SK-N-SH (cell line): ENCODE measurements at regions not wholly inside any gene's neighbourhood (a gene's known extent, or its start where the extent isn't known, plus 50 kb on each side); places are given as distances from the start of the nearest gene placed in this dataset.

Experiments used
- CTCF ChIA-PET: fragments of 300-600, 350-600 bp; formaldehyde crosslinking; extraction: SDS; loops from one replicate; lab custom pipeline; 2021; lab: Yijun Ruan, JAX
- POLR2A ChIA-PET: fragments of 350-600 bp; sonication (Branson Sonifier 250); formaldehyde crosslinking; extraction: SDS; loops from one replicate; lab custom pipeline; 2020; ENCODE audit warnings: antibody characterized with exemption, inconsistent platforms; lab: Yijun Ruan, JAX
- DNase-seq: peaks from one replicate; pipeline ENCODE4 v3.0.0; 2012
- H2AFZ ChIP-seq: fragments of 200-600 bp; sonication (generic); 2 replicates; pipeline ENCODE4 v1.8.1; 2016; ENCODE audit warnings: antibody characterized with exemption, mild to moderate bottlenecking, low read depth
- H3F3A ChIP-seq: fragments of 200-600 bp; sonication (generic); replicated peaks from 2 replicates; pipeline ENCODE3; 2016; ENCODE audit warnings: antibody characterized with exemption, mild to moderate bottlenecking; ENCODE audit not compliant: insufficient read depth
- H3K27ac ChIP-seq, 2 experiments: fragments of 200-500 bp in 1 of 2; fragments of 200-600 bp in 1 of 2; sonication (Bioruptor generic) in 1 of 2; sonication (generic), shearing (Covaris generic) in 1 of 2; 2 replicates each; pipeline versions ENCODE4 v1.5.1 to v1.6.1; 2014 to 2016; ENCODE audit warnings: low read depth in 2 of 2, inconsistent platforms in 1 of 2, low read length in 1 of 2, mild to moderate bottlenecking in 1 of 2, mixed read lengths in 1 of 2
- H3K27me3 ChIP-seq: fragments of 200-600 bp; sonication (generic), shearing (Covaris generic); 2 replicates; pipeline ENCODE4 v1.6.1; 2016; ENCODE audit warnings: mixed run types; ENCODE audit not compliant: insufficient read depth
- H3K36me3 ChIP-seq, 2 experiments: fragments of 200-500 bp in 1 of 2; fragments of 200-600 bp in 1 of 2; sonication (Bioruptor generic) in 1 of 2; sonication (generic) in 1 of 2; replicated peaks in 1 of 2; 2 replicates each; pipeline versions ENCODE3 to v1.5.1; 2014 to 2016; ENCODE audit warnings: low read length in 1 of 2, mild to moderate bottlenecking in 1 of 2; ENCODE audit not compliant: insufficient read depth in 2 of 2, control insufficient read depth in 1 of 2
- H3K4me1 ChIP-seq, 2 experiments: fragments of 200-500 bp in 1 of 2; fragments of 200-600 bp in 1 of 2; sonication (Bioruptor generic) in 1 of 2; sonication (generic), shearing (Covaris generic) in 1 of 2; 2 replicates each; pipeline versions ENCODE4 v1.5.1 to v1.6.1; 2014 to 2016; ENCODE audit warnings: low read depth in 1 of 2, low read length in 1 of 2, mixed run types in 1 of 2; ENCODE audit not compliant: insufficient read depth in 2 of 2, control insufficient read depth in 1 of 2
- H3K4me2 ChIP-seq: fragments of 200-600 bp; sonication (generic), shearing (Covaris generic); 2 replicates; pipeline ENCODE4 v1.6.1; 2017; ENCODE audit warnings: mixed run types
- H3K4me3 ChIP-seq, 2 experiments: fragments of 200-500 bp in 1 of 2; fragments of 200-600 bp in 1 of 2; sonication (Bioruptor generic) in 1 of 2; sonication (generic), shearing (Covaris generic) in 1 of 2; 2 replicates each; pipeline versions ENCODE4 v1.5.1 to v1.8.1; 2014 to 2016; ENCODE audit warnings: low read depth in 2 of 2, inconsistent platforms in 1 of 2, low read length in 1 of 2, mild to moderate bottlenecking in 1 of 2, mixed read lengths in 1 of 2, moderate library complexity in 1 of 2
- H3K79me2 ChIP-seq: fragments of 200-600 bp; sonication (generic); 2 replicates; pipeline ENCODE4 v1.8.1; 2017; ENCODE audit warnings: mild to moderate bottlenecking; ENCODE audit not compliant: insufficient read depth
- H3K9ac ChIP-seq: fragments of 200-600 bp; sonication (generic); 2 replicates; pipeline ENCODE4 v1.6.1; 2017; ENCODE audit warnings: mixed run types
- H3K9me2 ChIP-seq: fragments of 200-600 bp; sonication (generic); 2 replicates; pipeline ENCODE4 v1.6.1; 2017; ENCODE audit warnings: mixed run types
- H3K9me3 ChIP-seq: fragments of 200-600 bp; sonication (generic); 2 replicates; pipeline ENCODE4 v1.6.1; 2017; ENCODE audit warnings: mixed run types, mild to moderate bottlenecking, moderate library complexity
- H4K20me1 ChIP-seq: fragments of 200-600 bp; sonication (generic); 2 replicates; pipeline ENCODE4 v1.6.1; 2017; ENCODE audit warnings: mild to moderate bottlenecking, mixed run types; ENCODE audit not compliant: insufficient read depth
- ELF1 ChIP-seq: IDR thresholded peaks from 2 replicates; pipeline ENCODE4 v1.4.0; 2012
- EZH2phosphoT487 ChIP-seq: fragments of 200-600 bp; sonication (generic); IDR thresholded peaks from 2 replicates; pipeline ENCODE4 v1.6.1; 2017; ENCODE audit warnings: low read depth, mixed run types, mild to moderate bottlenecking, antibody characterized with exemption, moderate library complexity, borderline replicate concordance
- FOSL2 ChIP-seq: IDR thresholded peaks from 2 replicates; pipeline ENCODE4 v1.4.0; 2012; ENCODE audit warnings: low read depth, mild to moderate bottlenecking, moderate library complexity, borderline replicate concordance
- FOXJ3 ChIP-seq: sonication (generic); formaldehyde crosslinking; IDR thresholded peaks from 2 replicates; pipeline ENCODE4 v1.5.1; 2020; ENCODE audit warnings: mild to moderate bottlenecking, missing genetic modification reagents
- FOXM1 ChIP-seq: IDR thresholded peaks from 2 replicates; pipeline ENCODE4 v1.4.0; 2012; ENCODE audit warnings: low read depth, mild to moderate bottlenecking
- GABPA ChIP-seq: IDR thresholded peaks from 2 replicates; pipeline ENCODE4 v1.4.0; 2012; ENCODE audit warnings: low read depth, mild to moderate bottlenecking
- MAX ChIP-seq: IDR thresholded peaks from 2 replicates; pipeline ENCODE4 v1.4.0; 2012; ENCODE audit warnings: low read depth
- MEF2A ChIP-seq: IDR thresholded peaks from 2 replicates; pipeline ENCODE4 v1.4.0; 2012; ENCODE audit warnings: low read depth, borderline replicate concordance
- NFIC ChIP-seq: IDR thresholded peaks from 2 replicates; pipeline ENCODE4 v1.4.0; 2012; ENCODE audit warnings: borderline replicate concordance
- NRF1 ChIP-seq: IDR thresholded peaks from 2 replicates; pipeline ENCODE4 v1.6.1; 2012; ENCODE audit warnings: low read depth, mild to moderate bottlenecking, low read length
- POLR2AphosphoS5 ChIP-seq: IDR thresholded peaks from 2 replicates; pipeline ENCODE4 v1.6.1; 2012; ENCODE audit warnings: low read depth, low read length
- TAF1 ChIP-seq: IDR thresholded peaks from 2 replicates; pipeline ENCODE4 v1.6.1; 2012; ENCODE audit warnings: low read depth, mild to moderate bottlenecking, low read length, moderate library complexity, borderline replicate concordance
- USF1 ChIP-seq: IDR thresholded peaks from 2 replicates; pipeline ENCODE4 v1.4.0; 2012; ENCODE audit warnings: low read depth, borderline replicate concordance
- ZBTB33 ChIP-seq: IDR thresholded peaks from 2 replicates; pipeline ENCODE4 v1.4.0; 2012; ENCODE audit warnings: low read depth, borderline replicate concordance
- WGBS: methylation state at CpG from one replicate; pipeline ENCODE4 v1.1.6; 2017; ENCODE audit warnings: low lambda C conversion rate; 5-methylcytosine and 5-hydroxymethylcytosine counted together
- TF ChIP-seq, protein P1 (sequence below): IDR thresholded peaks from 2 replicates; pipeline ENCODE4; 2012
- TF ChIP-seq, protein P2 (sequence below): IDR thresholded peaks from 2 replicates; pipeline ENCODE4 v1.6.1; 2012; ENCODE audit warnings: mild to moderate bottlenecking, low read depth, low read length, moderate library complexity
- TF ChIP-seq, protein P3 (sequence below): fragments of 150-350 bp; IDR thresholded peaks from 2 replicates; pipeline ENCODE4 v1.6.1; 2017; ENCODE audit warnings: antibody characterized with exemption, low read length, low read depth, borderline replicate concordance

DNA sequence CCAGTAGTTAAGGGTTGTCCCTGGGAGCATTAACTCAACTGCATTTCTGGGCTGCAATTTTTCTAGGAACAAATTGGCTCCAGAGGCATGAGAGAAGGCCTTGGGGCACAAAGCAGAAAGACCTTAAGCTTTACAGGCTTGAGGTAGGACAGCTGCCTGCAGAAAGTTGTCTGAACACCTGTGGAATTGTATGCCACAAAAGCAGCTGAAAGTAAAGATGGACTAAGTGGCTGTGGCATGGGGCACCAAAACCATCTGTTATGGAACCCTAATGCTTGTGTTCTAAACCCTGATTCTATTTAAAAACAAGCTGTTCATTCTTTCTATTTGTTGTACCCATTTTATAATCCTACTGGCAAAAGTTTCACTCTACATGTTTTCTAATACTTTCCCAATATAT is 515.2 kb downstream of the GLUD2 start (continued):
- TF ChIP-seq EZH2phosphoT487 (no peak), GABPA (no peak), MEF2A (no peak), FOXJ3 (CRISPR knock-in tag) (no peak)

DNA sequence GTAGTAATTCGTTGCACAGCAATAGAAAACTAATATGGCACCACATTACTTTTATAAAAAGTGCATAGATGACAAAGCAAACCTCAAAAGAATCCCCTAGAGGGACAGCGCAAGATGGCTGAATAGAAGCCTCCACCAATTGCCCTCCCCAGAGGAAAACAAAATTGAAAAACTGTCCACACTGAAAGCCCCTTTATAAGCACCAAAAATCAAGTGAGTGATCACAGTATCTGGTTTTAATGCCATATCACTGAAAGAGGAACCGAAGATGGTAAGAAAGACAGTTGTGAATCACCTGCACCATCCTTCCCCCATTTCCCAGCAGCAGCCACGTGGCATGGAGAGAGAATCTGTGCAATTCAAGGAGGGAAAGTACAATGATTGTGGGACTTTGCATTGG is 522.2 kb downstream of the GLUD2 start:
- H3K9ac ChIP-seq = no peak overlapping the region
- no peak overlapping the region for H3K4me3 ChIP-seq
- no peaks in the 10 kb centered on the region for H3F3A ChIP-seq
- no peaks in the 10 kb centered on the region for H3K27me3 ChIP-seq
- no peak for DNase-seq
- WGBS = 4% methylated on average over 4 of the region's 4 CpGs
- H3K4me2 ChIP-seq = no peak overlapping the region
- no peak overlapping the region for H2AFZ ChIP-seq
- H4K20me1 ChIP-seq = no peaks in the 10 kb centered on the region
- no peaks in the 10 kb centered on the region for H3K9me2 ChIP-seq
- no peak overlapping the region for H3K27ac ChIP-seq
- H3K36me3 ChIP-seq = no peaks in the 10 kb centered on the region
- ChIA-PET CTCF (no interaction called here), POLR2A (no interaction called here)
- H3K4me1 ChIP-seq = no peaks in the 10 kb centered on the region
- H3K9me3 ChIP-seq = no peaks in the 10 kb centered on the region; the same call in 1 of the 2 replicates
- H3K79me2 ChIP-seq = no peaks in the 10 kb centered on the region
- TF ChIP-seq, protein P1, sequence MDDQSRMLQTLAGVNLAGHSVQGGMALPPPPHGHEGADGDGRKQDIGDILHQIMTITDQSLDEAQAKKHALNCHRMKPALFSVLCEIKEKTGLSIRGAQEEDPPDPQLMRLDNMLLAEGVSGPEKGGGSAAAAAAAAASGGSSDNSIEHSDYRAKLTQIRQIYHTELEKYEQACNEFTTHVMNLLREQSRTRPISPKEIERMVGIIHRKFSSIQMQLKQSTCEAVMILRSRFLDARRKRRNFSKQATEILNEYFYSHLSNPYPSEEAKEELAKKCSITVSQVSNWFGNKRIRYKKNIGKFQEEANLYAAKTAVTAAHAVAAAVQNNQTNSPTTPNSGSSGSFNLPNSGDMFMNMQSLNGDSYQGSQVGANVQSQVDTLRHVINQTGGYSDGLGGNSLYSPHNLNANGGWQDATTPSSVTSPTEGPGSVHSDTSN = no peak
- no peak for TF ChIP-seq POLR2AphosphoS5
- no peak for TF ChIP-seq NRF1
- no peak for TF ChIP-seq TAF1
- no peak for TF ChIP-seq ZBTB33
- no peak for TF ChIP-seq GABPA
- no peak for TF ChIP-seq ELF1
- TF ChIP-seq MAX = no peak

DNA sequence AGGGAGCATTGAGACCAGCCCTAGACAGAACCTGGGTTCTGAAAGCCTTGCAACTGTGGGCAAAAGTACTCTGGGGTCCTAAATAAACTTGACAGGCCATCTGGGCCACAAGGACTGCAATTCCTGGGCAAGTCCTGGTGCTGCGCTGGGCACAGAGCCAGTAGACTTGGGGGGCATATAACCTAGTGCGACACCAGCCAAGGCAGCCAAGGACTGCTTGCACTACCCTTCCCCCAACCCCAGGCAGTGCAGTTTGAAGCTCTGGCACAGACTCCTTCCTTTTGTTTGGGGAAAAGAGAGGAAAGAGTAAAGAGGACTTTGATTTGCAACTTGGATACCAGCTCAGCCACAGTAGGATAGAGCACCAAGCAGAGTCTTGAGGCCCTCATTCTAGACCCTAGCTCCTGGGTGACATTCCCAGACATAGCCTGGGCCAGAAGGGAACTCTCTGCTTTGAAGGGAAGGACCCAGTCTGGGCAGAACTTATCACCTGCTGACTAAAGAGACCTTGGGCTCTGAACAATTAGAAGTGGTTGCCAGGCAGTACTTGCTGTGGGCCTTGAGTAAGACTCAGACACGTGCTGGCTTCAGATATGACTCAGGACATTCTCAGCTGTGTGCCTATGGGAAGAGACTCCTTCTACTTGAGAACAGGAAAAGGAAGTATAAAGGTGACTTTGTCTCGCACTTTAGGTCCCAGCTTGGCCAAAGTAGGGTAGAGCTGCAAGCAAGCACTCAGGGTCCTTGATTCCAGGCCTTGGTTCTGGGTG is 522.8 kb downstream of the GLUD2 start:
- CTCF ChIA-PET = no interaction called here
- Histone ChIP-seq H3K9ac (no peak overlapping the region), H3K27me3 (no peaks in the 10 kb centered on the region), H3K4me2 (no peak overlapping the region), H3K36me3 (no peaks in the 10 kb centered on the region), H3K9me2 (no peaks in the 10 kb centered on the region), H2AFZ (no peak overlapping the region), H3K9me3 (no peaks in the 10 kb centered on the region; the same call in 1 of the 2 replicates), H3K27ac (no peak overlapping the region), H3F3A (no peaks in the 10 kb centered on the region), H3K4me3 (no peak overlapping the region), H3K79me2 (no peaks in the 10 kb centered on the region), H4K20me1 (no peaks in the 10 kb centered on the region), H3K4me1 (no peaks in the 10 kb centered on the region)
- no peak for DNase-seq
- WGBS = 7% methylated on average over 4 of the region's 4 CpGs
- POLR2A ChIA-PET = no interaction called here
- TF ChIP-seq USF1 (no peak), NFIC (no peak), TAF1 (no peak), FOXM1 (no peak), FOSL2 (no peak)
- TF ChIP-seq, protein P2, sequence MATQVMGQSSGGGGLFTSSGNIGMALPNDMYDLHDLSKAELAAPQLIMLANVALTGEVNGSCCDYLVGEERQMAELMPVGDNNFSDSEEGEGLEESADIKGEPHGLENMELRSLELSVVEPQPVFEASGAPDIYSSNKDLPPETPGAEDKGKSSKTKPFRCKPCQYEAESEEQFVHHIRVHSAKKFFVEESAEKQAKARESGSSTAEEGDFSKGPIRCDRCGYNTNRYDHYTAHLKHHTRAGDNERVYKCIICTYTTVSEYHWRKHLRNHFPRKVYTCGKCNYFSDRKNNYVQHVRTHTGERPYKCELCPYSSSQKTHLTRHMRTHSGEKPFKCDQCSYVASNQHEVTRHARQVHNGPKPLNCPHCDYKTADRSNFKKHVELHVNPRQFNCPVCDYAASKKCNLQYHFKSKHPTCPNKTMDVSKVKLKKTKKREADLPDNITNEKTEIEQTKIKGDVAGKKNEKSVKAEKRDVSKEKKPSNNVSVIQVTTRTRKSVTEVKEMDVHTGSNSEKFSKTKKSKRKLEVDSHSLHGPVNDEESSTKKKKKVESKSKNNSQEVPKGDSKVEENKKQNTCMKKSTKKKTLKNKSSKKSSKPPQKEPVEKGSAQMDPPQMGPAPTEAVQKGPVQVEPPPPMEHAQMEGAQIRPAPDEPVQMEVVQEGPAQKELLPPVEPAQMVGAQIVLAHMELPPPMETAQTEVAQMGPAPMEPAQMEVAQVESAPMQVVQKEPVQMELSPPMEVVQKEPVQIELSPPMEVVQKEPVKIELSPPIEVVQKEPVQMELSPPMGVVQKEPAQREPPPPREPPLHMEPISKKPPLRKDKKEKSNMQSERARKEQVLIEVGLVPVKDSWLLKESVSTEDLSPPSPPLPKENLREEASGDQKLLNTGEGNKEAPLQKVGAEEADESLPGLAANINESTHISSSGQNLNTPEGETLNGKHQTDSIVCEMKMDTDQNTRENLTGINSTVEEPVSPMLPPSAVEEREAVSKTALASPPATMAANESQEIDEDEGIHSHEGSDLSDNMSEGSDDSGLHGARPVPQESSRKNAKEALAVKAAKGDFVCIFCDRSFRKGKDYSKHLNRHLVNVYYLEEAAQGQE = no peak
- TF ChIP-seq, protein P3, sequence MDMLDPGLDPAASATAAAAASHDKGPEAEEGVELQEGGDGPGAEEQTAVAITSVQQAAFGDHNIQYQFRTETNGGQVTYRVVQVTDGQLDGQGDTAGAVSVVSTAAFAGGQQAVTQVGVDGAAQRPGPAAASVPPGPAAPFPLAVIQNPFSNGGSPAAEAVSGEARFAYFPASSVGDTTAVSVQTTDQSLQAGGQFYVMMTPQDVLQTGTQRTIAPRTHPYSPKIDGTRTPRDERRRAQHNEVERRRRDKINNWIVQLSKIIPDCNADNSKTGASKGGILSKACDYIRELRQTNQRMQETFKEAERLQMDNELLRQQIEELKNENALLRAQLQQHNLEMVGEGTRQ = no peak
